ENCODE measurements at regions not wholly inside any gene's neighbourhood (a gene's known extent, or its start where the extent isn't known, plus 50 kb on each side); places are given as distances from the start of the nearest gene placed in this dataset.

DNA sequence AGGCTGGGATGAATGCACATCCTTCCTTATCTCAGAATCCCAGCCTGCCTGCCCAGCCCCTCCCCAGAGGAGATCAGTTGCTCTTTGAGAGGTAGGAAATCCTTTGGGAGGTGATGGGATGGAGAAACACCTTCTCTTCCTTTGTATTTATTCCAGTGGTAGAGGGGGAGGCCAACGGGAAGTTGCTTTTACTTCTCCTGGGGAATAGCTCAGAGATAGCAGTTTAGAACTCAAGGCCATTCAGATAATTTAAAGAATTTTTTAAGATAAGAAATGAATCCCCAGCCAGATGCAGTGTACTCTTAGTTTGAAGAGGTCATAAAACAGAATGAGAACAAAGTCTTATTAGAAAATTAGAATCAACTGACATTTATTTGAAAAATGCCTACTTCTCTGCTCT lies 67.4 kb upstream of the PPM1B start (continued):
- TF ChIP-seq PBX3 (IDR thresholded peaks at IDR 0.05; ENCODE audit: insufficient replicate concordance, low read depth, low read length) (no peak), KDM1A (IDR thresholded peaks at IDR 0.05; ENCODE audit: borderline replicate concordance) (no peak), SMAD5 (IDR thresholded peaks at IDR 0.05; ENCODE audit: low read depth) (no peak), MEF2A (IDR thresholded peaks at IDR 0.05; ENCODE audit: insufficient read depth, low read depth, low read length) (no peak), ZSCAN29 (IDR thresholded peaks at IDR 0.05) (no peak), ATF3 (IDR thresholded peaks at IDR 0.05; ENCODE audit: borderline replicate concordance, extremely low read depth, low read depth, low read length) (no peak), MYC (IDR thresholded peaks at IDR 0.05; ENCODE audit: insufficient read depth, insufficient read length, insufficient replicate concordance, low read length, severe bottlenecking) (no peak), TCF12 (IDR thresholded peaks at IDR 0.05; ENCODE audit: low read depth, low read length) (no peak), YBX1 (IDR thresholded peaks at IDR 0.05) (no peak)

GRCh38 chr2:44102790-44103562 lies 65.7 kb upstream of the PPM1B start:
- peak; percentile 22; the same call in 2 of the 3 replicates for ATAC-seq

More at GRCh38 chr2:44102790-44103562, 65.7 kb upstream of the PPM1B start:
- no TSS peak for BruUV-seq (replicated peaks)
- no peak for FAIRE-seq
- Histone ChIP-seq H3K4me3 (no peak overlapping the region), H4K20me1 (ENCODE audit: control insufficient read depth, insufficient read depth) (no peaks in the 10 kb centered on the region), H3K36me3 (ENCODE audit: control insufficient read depth in 2 of 2, insufficient read depth in 2 of 2, low read length in 1 of 2) (no peaks in the 10 kb centered on the region), H2AFZ (ENCODE audit: control insufficient read depth, low read depth, low read length) (no peak overlapping the region), H3K9ac (ENCODE audit: control insufficient read depth, insufficient read depth, low read length) (no peak overlapping the region), H3K9me3 (replicated peaks; ENCODE audit: control insufficient read depth, insufficient read depth, low read length) (no peaks in the 10 kb centered on the region), H3K4me2 (ENCODE audit: control insufficient read depth, insufficient read depth) (no peak overlapping the region), H3K4me1 (ENCODE audit: control insufficient read depth, insufficient read depth, low read length) (peaks cover 14% of the 10 kb centered on the region), H3K27ac (ENCODE audit: control insufficient read depth, insufficient read depth) (no peak overlapping the region), H3K27me3 (replicated peaks in 1 of 2; ENCODE audit: control insufficient read depth in 2 of 2, insufficient read depth in 2 of 2, low read length in 1 of 2) (no peaks in the 10 kb centered on the region), H3K79me2 (ENCODE audit: control insufficient read depth, insufficient read depth, low read length) (no peaks in the 10 kb centered on the region)
- DNase-seq (ENCODE audit: low read depth, low spot score): no peak
- TF ChIP-seq ZNF207 (IDR thresholded peaks at IDR 0.05; ENCODE audit: borderline replicate concordance) (no peak), TAF1 (IDR thresholded peaks at IDR 0.05; ENCODE audit: borderline replicate concordance, low read depth, low read length) (no peak), TCF12 (IDR thresholded peaks at IDR 0.05; ENCODE audit: low read depth, low read length) (no peak), BHLHE40 (IDR thresholded peaks at IDR 0.05; ENCODE audit: borderline replicate concordance in 1 of 2, low read depth in 2 of 2, low read length in 1 of 2) (no peak), ZBTB4 (CRISPR knock-in tag; IDR thresholded peaks at IDR 0.05) (no peak)
- TF ChIP-seq, protein P1, sequence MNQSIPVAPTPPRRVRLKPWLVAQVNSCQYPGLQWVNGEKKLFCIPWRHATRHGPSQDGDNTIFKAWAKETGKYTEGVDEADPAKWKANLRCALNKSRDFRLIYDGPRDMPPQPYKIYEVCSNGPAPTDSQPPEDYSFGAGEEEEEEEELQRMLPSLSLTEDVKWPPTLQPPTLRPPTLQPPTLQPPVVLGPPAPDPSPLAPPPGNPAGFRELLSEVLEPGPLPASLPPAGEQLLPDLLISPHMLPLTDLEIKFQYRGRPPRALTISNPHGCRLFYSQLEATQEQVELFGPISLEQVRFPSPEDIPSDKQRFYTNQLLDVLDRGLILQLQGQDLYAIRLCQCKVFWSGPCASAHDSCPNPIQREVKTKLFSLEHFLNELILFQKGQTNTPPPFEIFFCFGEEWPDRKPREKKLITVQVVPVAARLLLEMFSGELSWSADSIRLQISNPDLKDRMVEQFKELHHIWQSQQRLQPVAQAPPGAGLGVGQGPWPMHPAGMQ (IDR thresholded peaks at IDR 0.05; ENCODE audit: borderline replicate concordance): no peak
- CTCF ChIA-PET: interaction anchor here (0.8 kb wide), 1 partner anchor 16 kb away, joined by 3 read pairs; no protein-coding TSS in a partner anchor
- POLR2A ChIA-PET: no interaction called here
- in situ Hi-C loops (cut with MboI) (no loop called here), intact Hi-C loops (cut with micrococcal nuclease; ENCODE audit: unreplicated experiment) (no loop called here)
- SMC1A ChIA-PET (ENCODE audit: uncharacterized antibody, unreplicated experiment): interaction anchor here (2.3 kb wide), 1 partner anchor 15 kb away, joined by 9 read pairs; no protein-coding TSS in a partner anchor
- WGBS (ENCODE audit: insufficient coverage, insufficient replicate concordance, low lambda C conversion rate, missing lambda C conversion rate): 11% methylated on average over 7 of the region's 8 CpGs
- RAD21 ChIA-PET (ENCODE audit: unreplicated experiment): no interaction called here
